Smooth muscle cell (in vitro differentiated cells): ENCODE measurements at regions not wholly inside any gene's neighbourhood (a gene's known extent, or its start where the extent isn't known, plus 50 kb on each side); places are given as distances from the start of the nearest gene placed in this dataset.

Experiments
- DNase-seq: peaks from one replicate; lab custom pipeline; 2025; ENCODE audit not compliant: unreplicated experiment; lab: John Stamatoyannopoulos, UW
- H2AFZ ChIP-seq: fragments of 200-600 bp; sonication (generic); 2 replicates; pipeline ENCODE4 v1.6.0; 2016; ENCODE audit warnings: antibody characterized with exemption, low read depth, mild to moderate bottlenecking
- H3F3A ChIP-seq: fragments of 200-600 bp; sonication (generic); 2 replicates; pipeline ENCODE4 v1.6.0; 2017; ENCODE audit warnings: antibody characterized with exemption, low read depth
- H3K27ac ChIP-seq: fragments of 200-600 bp; sonication (generic); 2 replicates; pipeline ENCODE4 v1.5.1; 2016; ENCODE audit warnings: low read depth, mild to moderate bottlenecking
- H3K27me3 ChIP-seq: fragments of 200-600 bp; sonication (generic); 2 replicates; pipeline ENCODE4 v1.6.1; 2016; ENCODE audit warnings: low read depth, mild to moderate bottlenecking
- H3K36me3 ChIP-seq: fragments of 200-600 bp; sonication (generic); 2 replicates; pipeline ENCODE4 v1.5.1; 2016; ENCODE audit warnings: low read depth
- H3K4me1 ChIP-seq: fragments of 200-600 bp; sonication (generic); 2 replicates; pipeline ENCODE4 v1.5.1; 2016; ENCODE audit warnings: low read depth
- H3K4me2 ChIP-seq: fragments of 200-600 bp; sonication (generic); 2 replicates; pipeline ENCODE4 v1.6.0; 2016; ENCODE audit warnings: mild to moderate bottlenecking
- H3K4me3 ChIP-seq: fragments of 200-600 bp; sonication (generic); 2 replicates; pipeline ENCODE4 v1.5.1; 2016; ENCODE audit warnings: mild to moderate bottlenecking
- H3K79me2 ChIP-seq: fragments of 200-600 bp; sonication (generic); 2 replicates; pipeline ENCODE4 v1.6.0; 2016; ENCODE audit warnings: low read depth, mild to moderate bottlenecking
- H3K9ac ChIP-seq: fragments of 200-600 bp; sonication (generic); 2 replicates; pipeline ENCODE4 v1.6.0; 2016; ENCODE audit warnings: low read depth
- H3K9me3 ChIP-seq: fragments of 200-600 bp; sonication (generic); replicated peaks from 2 replicates; pipeline ENCODE4 v1.5.1; 2016; ENCODE audit warnings: low read depth
- H4K20me1 ChIP-seq: fragments of 200-600 bp; sonication (generic); 2 replicates; pipeline ENCODE4 v1.6.0; 2016; ENCODE audit warnings: low read depth
- WGBS: methylation state at CpG from one replicate; pipeline ENCODE4 v1.1.7; 2016; ENCODE audit warnings: low lambda C conversion rate; 5-methylcytosine and 5-hydroxymethylcytosine counted together
- TF ChIP-seq, protein P1 (sequence below): fragments of 200-600 bp; sonication (generic); IDR thresholded peaks from 2 replicates; pipeline ENCODE4 v1.5.1; 2017; ENCODE audit warnings: borderline replicate concordance, mild to moderate bottlenecking, antibody characterized with exemption; ENCODE audit not compliant: insufficient read depth, poor library complexity, severe bottlenecking

DNA sequence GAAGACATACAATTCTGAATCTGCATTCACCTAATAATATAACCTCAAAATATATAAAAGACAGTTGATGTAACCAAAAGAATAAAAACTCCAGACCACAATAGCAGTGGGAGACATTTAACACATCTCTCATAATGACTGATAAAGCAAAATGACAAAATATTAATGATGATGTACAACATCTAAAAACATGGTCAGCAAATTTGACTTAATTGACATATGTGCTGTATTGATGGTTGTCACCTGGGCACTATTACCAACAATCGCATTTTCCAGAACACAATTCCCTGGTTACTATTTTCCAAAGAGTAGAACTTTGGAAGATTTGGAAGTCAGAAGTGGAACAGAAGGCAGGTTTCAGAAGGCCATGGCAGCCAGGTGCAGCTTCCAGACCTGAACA is 899.5 kb upstream of the CELF2 start:
- H3F3A ChIP-seq: no peaks in the 10 kb centered on the region
- H3K4me1 ChIP-seq: no peaks in the 10 kb centered on the region
- no peak overlapping the region for H3K4me2 ChIP-seq
- no peaks in the 10 kb centered on the region for H4K20me1 ChIP-seq
- no peaks in the 10 kb centered on the region for H3K27me3 ChIP-seq
- TF ChIP-seq, protein P1, sequence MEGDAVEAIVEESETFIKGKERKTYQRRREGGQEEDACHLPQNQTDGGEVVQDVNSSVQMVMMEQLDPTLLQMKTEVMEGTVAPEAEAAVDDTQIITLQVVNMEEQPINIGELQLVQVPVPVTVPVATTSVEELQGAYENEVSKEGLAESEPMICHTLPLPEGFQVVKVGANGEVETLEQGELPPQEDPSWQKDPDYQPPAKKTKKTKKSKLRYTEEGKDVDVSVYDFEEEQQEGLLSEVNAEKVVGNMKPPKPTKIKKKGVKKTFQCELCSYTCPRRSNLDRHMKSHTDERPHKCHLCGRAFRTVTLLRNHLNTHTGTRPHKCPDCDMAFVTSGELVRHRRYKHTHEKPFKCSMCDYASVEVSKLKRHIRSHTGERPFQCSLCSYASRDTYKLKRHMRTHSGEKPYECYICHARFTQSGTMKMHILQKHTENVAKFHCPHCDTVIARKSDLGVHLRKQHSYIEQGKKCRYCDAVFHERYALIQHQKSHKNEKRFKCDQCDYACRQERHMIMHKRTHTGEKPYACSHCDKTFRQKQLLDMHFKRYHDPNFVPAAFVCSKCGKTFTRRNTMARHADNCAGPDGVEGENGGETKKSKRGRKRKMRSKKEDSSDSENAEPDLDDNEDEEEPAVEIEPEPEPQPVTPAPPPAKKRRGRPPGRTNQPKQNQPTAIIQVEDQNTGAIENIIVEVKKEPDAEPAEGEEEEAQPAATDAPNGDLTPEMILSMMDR: no peak
- 92% methylated on average over 1 of the region's 1 CpG for WGBS
- no peak overlapping the region for H2AFZ ChIP-seq
- H3K4me3 ChIP-seq: no peak overlapping the region
- H3K36me3 ChIP-seq: no peaks in the 10 kb centered on the region
- no peak for DNase-seq
- H3K9me3 ChIP-seq: no peaks in the 10 kb centered on the region
- no peaks in the 10 kb centered on the region for H3K79me2 ChIP-seq
- no peak overlapping the region for H3K9ac ChIP-seq
- no peak overlapping the region for H3K27ac ChIP-seq

DNA sequence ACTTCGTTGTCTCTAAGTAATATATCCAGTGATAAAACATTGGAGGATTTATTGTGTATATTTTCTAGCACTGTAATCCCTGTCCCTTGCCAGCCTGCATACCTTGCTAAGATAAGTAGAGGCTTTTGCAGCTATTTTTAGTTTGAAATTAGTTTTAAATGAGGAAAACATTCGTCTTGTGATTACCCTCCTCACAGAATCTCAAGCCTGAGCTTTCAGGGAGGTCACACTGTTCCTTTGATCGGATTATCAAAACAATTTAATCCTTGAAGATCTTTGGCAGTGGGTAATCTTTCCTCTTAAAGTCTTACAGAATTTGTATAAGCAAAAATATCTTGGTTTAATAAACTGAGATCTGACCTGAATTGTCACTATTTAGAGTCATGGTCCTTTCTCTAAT is 897.0 kb upstream of the CELF2 start:
- TF ChIP-seq, protein P1: no peak
- WGBS: 61% methylated on average over 3 of the region's 3 CpGs

DNA sequence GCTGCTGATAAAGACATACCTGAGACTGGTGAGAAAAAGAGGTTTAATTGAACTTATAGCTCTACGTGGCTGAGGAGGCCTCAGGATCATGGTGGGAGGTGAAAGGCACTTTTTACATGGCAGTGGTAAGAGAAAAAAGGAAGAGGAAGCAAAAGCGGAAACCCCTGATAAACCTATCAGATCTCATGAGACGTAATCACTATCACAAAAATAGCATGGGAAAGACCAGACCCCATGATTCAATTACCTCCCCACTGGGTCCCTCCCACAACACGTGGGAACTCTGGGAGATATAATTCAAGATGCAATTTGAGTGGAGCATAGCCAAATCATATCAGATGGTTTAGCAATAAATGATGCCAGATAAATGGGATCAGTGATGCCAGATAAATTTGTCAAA is 892.0 kb upstream of the CELF2 start:
- Histone ChIP-seq H3K27ac (no peak overlapping the region), H3K27me3 (no peaks in the 10 kb centered on the region), H3K9me3 (no peaks in the 10 kb centered on the region), H3K9ac (no peak overlapping the region), H3K4me3 (no peak overlapping the region), H4K20me1 (no peaks in the 10 kb centered on the region), H2AFZ (no peak overlapping the region), H3F3A (no peaks in the 10 kb centered on the region), H3K36me3 (no peaks in the 10 kb centered on the region), H3K79me2 (no peaks in the 10 kb centered on the region), H3K4me1 (no peaks in the 10 kb centered on the region), H3K4me2 (no peak overlapping the region)
- WGBS: 60% methylated on average over 4 of the region's 4 CpGs
- no peak for DNase-seq
- TF ChIP-seq, protein P1: no peak

More for the DNA sequence above, 897.0 kb upstream of the CELF2 start:
- Histone ChIP-seq H3K4me2 (no peak overlapping the region), H3F3A (no peaks in the 10 kb centered on the region), H2AFZ (no peak overlapping the region), H3K36me3 (no peaks in the 10 kb centered on the region), H3K9me3 (no peaks in the 10 kb centered on the region), H3K79me2 (no peaks in the 10 kb centered on the region), H3K27me3 (no peaks in the 10 kb centered on the region), H4K20me1 (no peaks in the 10 kb centered on the region), H3K27ac (no peak overlapping the region), H3K4me1 (no peaks in the 10 kb centered on the region), H3K9ac (no peak overlapping the region), H3K4me3 (no peak overlapping the region)
- DNase-seq: no peak

DNA sequence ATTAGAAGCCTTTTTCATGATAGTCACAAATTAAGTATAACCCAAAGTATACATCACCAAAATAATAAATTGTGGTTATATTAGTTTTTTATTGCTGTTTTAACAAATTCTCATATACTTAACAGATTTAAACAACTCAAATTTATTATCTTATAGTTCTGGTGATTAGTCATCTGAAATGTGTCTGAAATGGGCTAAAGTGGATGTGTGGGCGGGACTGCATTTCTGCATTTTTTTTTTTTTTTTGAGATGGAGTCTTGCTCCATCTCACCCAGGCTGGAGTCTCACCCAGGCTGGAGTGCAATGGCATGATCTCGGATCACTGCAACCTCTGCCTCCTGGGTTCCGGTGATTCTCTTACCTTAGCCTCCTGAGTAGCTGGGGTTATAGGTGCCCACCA is 891.5 kb upstream of the CELF2 start:
- Histone ChIP-seq H4K20me1 (no peaks in the 10 kb centered on the region), H2AFZ (no peak overlapping the region), H3K4me1 (no peaks in the 10 kb centered on the region), H3K9ac (no peak overlapping the region), H3K36me3 (no peaks in the 10 kb centered on the region), H3K79me2 (no peaks in the 10 kb centered on the region), H3K27me3 (no peaks in the 10 kb centered on the region), H3K4me2 (no peak overlapping the region), H3K27ac (no peak overlapping the region), H3K9me3 (no peaks in the 10 kb centered on the region), H3K4me3 (no peak overlapping the region), H3F3A (no peaks in the 10 kb centered on the region)
- TF ChIP-seq, protein P1: no peak
- WGBS: 96% methylated on average over 3 of the region's 3 CpGs
- DNase-seq: no peak
